Panc1 (cell line): ENCODE measurements at regions not wholly inside any gene's neighbourhood (a gene's known extent, or its start where the extent isn't known, plus 50 kb on each side); places are given as distances from the start of the nearest gene placed in this dataset.

Experiments
- POLR2AphosphoS5 ChIP-seq: IDR thresholded peaks from 2 replicates; pipeline ENCODE4 v1.6.1; 2012; ENCODE audit warnings: mild to moderate bottlenecking, low read depth, low read length, moderate library complexity
- SIN3A ChIP-seq: IDR thresholded peaks from 2 replicates; pipeline ENCODE4 v1.6.1; 2012; ENCODE audit warnings: low read depth, mild to moderate bottlenecking, low read length, moderate library complexity, borderline replicate concordance; ENCODE audit not compliant: insufficient read depth
- TF ChIP-seq, protein P1 (sequence below): fragments of 450-650 bp; IDR thresholded peaks from 2 replicates; pipeline ENCODE4 v1.5.1; 2017; ENCODE audit warnings: mild to moderate bottlenecking
- TF ChIP-seq, protein P2 (sequence below), 2 experiments: IDR thresholded peaks; 2 replicates each; pipeline ENCODE4 v1.6.1; 2011 to 2012; ENCODE audit warnings: low read depth in 2 of 2, control low read depth in 1 of 2, low read length in 1 of 2, mild to moderate bottlenecking in 1 of 2, moderate library complexity in 1 of 2; ENCODE audit not compliant: insufficient read depth in 1 of 2

DNA sequence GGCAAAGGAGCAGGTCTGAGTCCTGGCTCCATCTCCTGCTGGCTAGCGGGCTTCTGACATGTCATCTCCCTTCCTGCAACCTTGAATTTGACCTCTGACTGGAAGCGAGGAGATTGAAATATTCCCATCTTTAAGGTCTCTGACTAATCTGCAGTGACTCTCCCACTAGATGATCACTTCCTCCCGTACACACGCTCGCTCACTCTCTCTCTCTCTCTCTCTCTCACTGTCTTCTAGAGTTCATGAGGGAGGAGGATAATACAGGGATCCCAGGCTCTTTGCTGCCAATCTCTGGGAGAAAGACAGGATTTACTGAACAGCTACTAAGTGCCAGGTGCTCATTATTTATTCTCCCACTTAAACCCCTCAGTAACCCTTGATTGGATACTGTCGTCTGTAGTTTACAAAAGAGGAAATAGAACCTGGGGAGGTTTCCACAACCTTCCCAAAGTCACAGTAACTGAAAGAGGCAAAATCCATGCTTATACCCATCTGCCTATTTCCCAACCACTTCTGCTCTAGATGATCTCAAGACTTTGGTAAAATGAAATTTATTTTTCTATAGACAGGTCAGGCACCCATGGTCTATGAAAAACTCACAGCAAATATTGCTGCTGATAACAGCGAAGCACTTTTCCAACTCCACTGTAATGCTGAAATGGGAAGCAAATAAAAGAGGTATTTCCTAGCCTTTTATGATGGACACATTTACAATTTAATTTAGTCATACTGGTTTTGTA lies 193.5 kb upstream of the C1QTNF7 start:
- TF ChIP-seq, protein P1, sequence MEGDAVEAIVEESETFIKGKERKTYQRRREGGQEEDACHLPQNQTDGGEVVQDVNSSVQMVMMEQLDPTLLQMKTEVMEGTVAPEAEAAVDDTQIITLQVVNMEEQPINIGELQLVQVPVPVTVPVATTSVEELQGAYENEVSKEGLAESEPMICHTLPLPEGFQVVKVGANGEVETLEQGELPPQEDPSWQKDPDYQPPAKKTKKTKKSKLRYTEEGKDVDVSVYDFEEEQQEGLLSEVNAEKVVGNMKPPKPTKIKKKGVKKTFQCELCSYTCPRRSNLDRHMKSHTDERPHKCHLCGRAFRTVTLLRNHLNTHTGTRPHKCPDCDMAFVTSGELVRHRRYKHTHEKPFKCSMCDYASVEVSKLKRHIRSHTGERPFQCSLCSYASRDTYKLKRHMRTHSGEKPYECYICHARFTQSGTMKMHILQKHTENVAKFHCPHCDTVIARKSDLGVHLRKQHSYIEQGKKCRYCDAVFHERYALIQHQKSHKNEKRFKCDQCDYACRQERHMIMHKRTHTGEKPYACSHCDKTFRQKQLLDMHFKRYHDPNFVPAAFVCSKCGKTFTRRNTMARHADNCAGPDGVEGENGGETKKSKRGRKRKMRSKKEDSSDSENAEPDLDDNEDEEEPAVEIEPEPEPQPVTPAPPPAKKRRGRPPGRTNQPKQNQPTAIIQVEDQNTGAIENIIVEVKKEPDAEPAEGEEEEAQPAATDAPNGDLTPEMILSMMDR, result no peak
- TF ChIP-seq SIN3A (no peak), POLR2AphosphoS5 (no peak)
- TF ChIP-seq, protein P2, sequence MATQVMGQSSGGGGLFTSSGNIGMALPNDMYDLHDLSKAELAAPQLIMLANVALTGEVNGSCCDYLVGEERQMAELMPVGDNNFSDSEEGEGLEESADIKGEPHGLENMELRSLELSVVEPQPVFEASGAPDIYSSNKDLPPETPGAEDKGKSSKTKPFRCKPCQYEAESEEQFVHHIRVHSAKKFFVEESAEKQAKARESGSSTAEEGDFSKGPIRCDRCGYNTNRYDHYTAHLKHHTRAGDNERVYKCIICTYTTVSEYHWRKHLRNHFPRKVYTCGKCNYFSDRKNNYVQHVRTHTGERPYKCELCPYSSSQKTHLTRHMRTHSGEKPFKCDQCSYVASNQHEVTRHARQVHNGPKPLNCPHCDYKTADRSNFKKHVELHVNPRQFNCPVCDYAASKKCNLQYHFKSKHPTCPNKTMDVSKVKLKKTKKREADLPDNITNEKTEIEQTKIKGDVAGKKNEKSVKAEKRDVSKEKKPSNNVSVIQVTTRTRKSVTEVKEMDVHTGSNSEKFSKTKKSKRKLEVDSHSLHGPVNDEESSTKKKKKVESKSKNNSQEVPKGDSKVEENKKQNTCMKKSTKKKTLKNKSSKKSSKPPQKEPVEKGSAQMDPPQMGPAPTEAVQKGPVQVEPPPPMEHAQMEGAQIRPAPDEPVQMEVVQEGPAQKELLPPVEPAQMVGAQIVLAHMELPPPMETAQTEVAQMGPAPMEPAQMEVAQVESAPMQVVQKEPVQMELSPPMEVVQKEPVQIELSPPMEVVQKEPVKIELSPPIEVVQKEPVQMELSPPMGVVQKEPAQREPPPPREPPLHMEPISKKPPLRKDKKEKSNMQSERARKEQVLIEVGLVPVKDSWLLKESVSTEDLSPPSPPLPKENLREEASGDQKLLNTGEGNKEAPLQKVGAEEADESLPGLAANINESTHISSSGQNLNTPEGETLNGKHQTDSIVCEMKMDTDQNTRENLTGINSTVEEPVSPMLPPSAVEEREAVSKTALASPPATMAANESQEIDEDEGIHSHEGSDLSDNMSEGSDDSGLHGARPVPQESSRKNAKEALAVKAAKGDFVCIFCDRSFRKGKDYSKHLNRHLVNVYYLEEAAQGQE (IDR thresholded peaks at IDR 0.05; ENCODE audit: insufficient read depth in 1 of 2, low read depth in 2 of 2, low read length in 1 of 2), result no peak
